ENCODE measurements at regions not wholly inside any gene's neighbourhood (a gene's known extent, or its start where the extent isn't known, plus 50 kb on each side); places are given as distances from the start of the nearest gene placed in this dataset.

- TF ChIP-seq POLR2A (IDR thresholded peaks at IDR 0.05) (no peak), CTCF (IDR thresholded peaks at IDR 0.05) (no peak)
Observed at GRCh38 chr11:35076201-35077100, 62.5 kb upstream of the CD44 start.
